Gastroesophageal sphincter (tissue), 3 donors: ENCODE measurements at regions not wholly inside any gene's neighbourhood (a gene's known extent, or its start where the extent isn't known, plus 50 kb on each side); places are given as distances from the start of the nearest gene placed in this dataset.

Experiments used
- CTCF ChIP-seq, 4 experiments: fragments of 200-600 bp in 2 of 4; fragments of 450-650 bp in 2 of 4; sonication (generic) in 1 of 4; IDR thresholded peaks; one replicate each; pipeline ENCODE4 v1.5.1; 2017 to 2019; ENCODE audit warnings: antibody characterized with exemption in 4 of 4, mild to moderate bottlenecking in 2 of 4, moderate library complexity in 2 of 4
- EP300 ChIP-seq: sonication (generic); formaldehyde crosslinking; IDR thresholded peaks from one replicate; pipeline ENCODE4 v1.6.1; 2017; ENCODE audit warnings: antibody characterized with exemption, mild to moderate bottlenecking
- POLR2A ChIP-seq, 2 donors: fragments of 450-650 bp; IDR thresholded peaks; one replicate each; pipeline ENCODE4 v1.6.1; 2017; ENCODE audit warnings: antibody characterized with exemption in 2 of 2, mild to moderate bottlenecking in 2 of 2, moderate library complexity in 1 of 2
- POLR2AphosphoS5 ChIP-seq: sonication (generic); formaldehyde crosslinking; IDR thresholded peaks from one replicate; pipeline ENCODE4 v1.6.1; 2017; ENCODE audit warnings: antibody characterized with exemption

- TF ChIP-seq CTCF (IDR thresholded peaks at IDR 0.05), result no peak
- TF ChIP-seq POLR2A (IDR thresholded peaks at IDR 0.05), result no peak
- no peak for TF ChIP-seq POLR2AphosphoS5
- no peak for TF ChIP-seq EP300
Measured at GRCh38 chr7:22630069-22630468, 96.9 kb upstream of the IL6 start.
